Effector CD4-positive, alpha-beta T cell (primary cell): ENCODE measurements at regions not wholly inside any gene's neighbourhood (a gene's known extent, or its start where the extent isn't known, plus 50 kb on each side); places are given as distances from the start of the nearest gene placed in this dataset.

Experiments used
- DNase-seq: peaks from one replicate; pipeline ENCODE4 v3.0.0-alpha.2; 2020

GRCh38 chr6:139635401-139636130 is 261.1 kb upstream of the CITED2 start:
- no peak for DNase-seq

- DNase-seq = no peak
Observed at GRCh38 chr6:139632840-139633239, 258.4 kb upstream of the CITED2 start.

GRCh38 chr6:139628270-139628669 is 253.8 kb upstream of the CITED2 start:
- no peak for DNase-seq

- no peak for DNase-seq
Observed at GRCh38 chr6:139627091-139627490, 252.6 kb upstream of the CITED2 start.

GRCh38 chr6:139625998-139626975 is 251.8 kb upstream of the CITED2 start:
- no peak for DNase-seq

GRCh38 chr6:139625081-139625939 is 250.9 kb upstream of the CITED2 start:
- DNase-seq = no peak

- DNase-seq = no peak
Observed at GRCh38 chr6:139623372-139623771, 248.9 kb upstream of the CITED2 start.

GRCh38 chr6:139613496-139613895 is 239.0 kb upstream of the CITED2 start:
- DNase-seq = no peak

GRCh38 chr6:139612135-139612465 is 237.7 kb upstream of the CITED2 start:
- no peak for DNase-seq

- DNase-seq = no peak
Observed at GRCh38 chr6:139611327-139612134, 237.1 kb upstream of the CITED2 start.

GRCh38 chr6:139608466-139609261 is 234.2 kb upstream of the CITED2 start:
- DNase-seq = no peak

GRCh38 chr6:139605350-139605749 is 230.9 kb upstream of the CITED2 start:
- DNase-seq = no peak

- no peak for DNase-seq
Observed at GRCh38 chr6:139603581-139603980, 229.1 kb upstream of the CITED2 start.

- DNase-seq = no peak
Observed at GRCh38 chr6:139602577-139602976, 228.1 kb upstream of the CITED2 start.

- no peak for DNase-seq
Observed at GRCh38 chr6:139600919-139601475, 226.5 kb upstream of the CITED2 start.

- no peak for DNase-seq
Observed at GRCh38 chr6:139600343-139600742, 225.9 kb upstream of the CITED2 start.

GRCh38 chr6:139597771-139598755 is 223.6 kb upstream of the CITED2 start:
- no peak for DNase-seq

GRCh38 chr6:139597087-139597763 is 222.8 kb upstream of the CITED2 start:
- DNase-seq = no peak

GRCh38 chr6:139595183-139595582 is 220.7 kb upstream of the CITED2 start:
- DNase-seq = no peak
